NB4 (cell line): ENCODE measurements at regions not wholly inside any gene's neighbourhood (a gene's known extent, or its start where the extent isn't known, plus 50 kb on each side); places are given as distances from the start of the nearest gene placed in this dataset.

Experiments used
- DNase-seq: peaks from one replicate; pipeline ENCODE4 v3.0.0; 2010; ENCODE audit warnings: low read depth
- H3K4me3 ChIP-seq: one replicate; pipeline ENCODE4 v1.5.1; 2011; ENCODE audit warnings: mild to moderate bottlenecking, low read depth, low read length, moderate library complexity
- CTCF ChIP-seq: IDR thresholded peaks from one replicate; pipeline ENCODE4 v1.5.1; 2012; ENCODE audit warnings: low read depth, low read length
- MAX ChIP-seq: IDR thresholded peaks from 2 replicates; pipeline ENCODE4 v1.6.1; 2011; ENCODE audit warnings: low read depth, low read length
- MYC ChIP-seq: IDR thresholded peaks from 2 replicates; pipeline ENCODE4 v1.6.1; 2011; ENCODE audit warnings: low read depth, low read length
- POLR2A ChIP-seq: IDR thresholded peaks from 2 replicates; pipeline ENCODE4 v1.6.1; 2011; ENCODE audit warnings: mild to moderate bottlenecking; ENCODE audit not compliant: insufficient read length; ENCODE audit errors: extremely low read depth

GRCh38 chr20:62536871-62537401 lies 61.1 kb upstream of the GATA5 start:
- no peak for DNase-seq

GRCh38 chr20:62537649-62538292 lies 62.0 kb upstream of the GATA5 start:
- TF ChIP-seq CTCF (no peak), POLR2A (no peak), MAX (peak; percentile 12; the same call in 1 of the 2 replicates)
- no peak for DNase-seq
- H3K4me3 ChIP-seq = no peak overlapping the region

More at GRCh38 chr20:62536871-62537401, 61.1 kb upstream of the GATA5 start:
- no peak overlapping the region for H3K4me3 ChIP-seq
- TF ChIP-seq MYC = no peak
- TF ChIP-seq MAX = no peak
- TF ChIP-seq CTCF = no peak
- no peak for TF ChIP-seq POLR2A

GRCh38 chr20:62539198-62540045 lies 63.6 kb upstream of the GATA5 start:
- no peak overlapping the region for H3K4me3 ChIP-seq
- TF ChIP-seq MYC (no peak), CTCF (no peak), MAX (no peak), POLR2A (no peak)
- no peak for DNase-seq

- no peak for DNase-seq
- no peak overlapping the region for H3K4me3 ChIP-seq
- TF ChIP-seq CTCF (peak; percentile 32), MAX (no peak)
Measured at GRCh38 chr20:62540504-62540903, 64.7 kb upstream of the GATA5 start.

GRCh38 chr20:62542862-62543261 lies 67.1 kb upstream of the GATA5 start:
- no peak overlapping the region for H3K4me3 ChIP-seq
- DNase-seq = no peak
- TF ChIP-seq MAX = no peak
- no peak for TF ChIP-seq MYC
- no peak for TF ChIP-seq POLR2A
- TF ChIP-seq CTCF = no peak
